Neural cell (in vitro differentiated cells): ENCODE measurements at regions not wholly inside any gene's neighbourhood (a gene's known extent, or its start where the extent isn't known, plus 50 kb on each side); places are given as distances from the start of the nearest gene placed in this dataset.

Experiments
- CTCF ChIP-seq: fragments of 450-650 bp; IDR thresholded peaks from 2 replicates; pipeline ENCODE4 v1.5.1; 2014; ENCODE audit warnings: antibody characterized with exemption, mild to moderate bottlenecking, moderate library complexity; ENCODE audit not compliant: poor library complexity, severe bottlenecking
- POLR2AphosphoS5 ChIP-seq: IDR thresholded peaks from 2 replicates; pipeline ENCODE4 v1.6.1; 2012

DNA sequence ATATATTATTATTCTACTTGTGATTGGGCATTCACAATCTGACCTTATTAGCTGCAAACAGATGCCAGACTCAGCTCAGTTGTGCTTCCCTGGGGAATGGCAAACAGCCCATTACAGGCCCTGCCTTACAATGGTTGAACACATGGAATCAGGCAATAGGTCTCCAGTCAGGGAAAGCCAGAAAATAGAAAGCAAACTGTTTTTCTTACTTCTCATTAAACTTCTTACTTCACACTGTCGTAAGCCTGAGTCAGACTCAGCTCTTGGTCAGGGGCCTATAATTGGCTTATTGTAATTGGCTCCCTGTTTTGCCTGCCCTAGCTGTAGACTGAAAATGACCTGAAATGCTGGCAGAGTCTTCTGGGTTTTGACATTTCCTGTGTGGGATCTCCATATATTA is 77.0 kb upstream of the CA10 start:
- TF ChIP-seq POLR2AphosphoS5, result no peak
- no peak for TF ChIP-seq CTCF
